GM23338 (cell line): ENCODE measurements at regions not wholly inside any gene's neighbourhood (a gene's known extent, or its start where the extent isn't known, plus 50 kb on each side); places are given as distances from the start of the nearest gene placed in this dataset.

ENCODE experiments used
- ATAC-seq: fragments of 200-7000 bp; cut with Tn5 transposase; 3 replicates; pipeline ENCODE4 v1.9.1; 2020
- DNase-seq: peaks from one replicate; pipeline ENCODE4 v3.0.0-alpha.2; 2015; ENCODE audit warnings: low spot score
- H2AFZ ChIP-seq: fragments of 200-600 bp; sonication (generic); 2 replicates; pipeline ENCODE4 v1.8.0; 2016; ENCODE audit warnings: antibody characterized with exemption, mild to moderate bottlenecking, moderate library complexity
- H3F3A ChIP-seq: fragments of 200-600 bp; sonication (generic); replicated peaks from 2 replicates; pipeline ENCODE4 v1.8.0; 2017; ENCODE audit warnings: antibody characterized with exemption, mixed run types, low read depth
- H3K27ac ChIP-seq: fragments of 200-600 bp; sonication (generic); 2 replicates; pipeline ENCODE4 v1.6.1; 2016; ENCODE audit warnings: low read depth
- H3K27me3 ChIP-seq: fragments of 200-600 bp; sonication (generic); 2 replicates; pipeline ENCODE4 v1.8.0; 2016; ENCODE audit warnings: mild to moderate bottlenecking, mixed run types, moderate library complexity; ENCODE audit not compliant: insufficient read depth
- H3K36me3 ChIP-seq: fragments of 200-600 bp; sonication (generic); 2 replicates; pipeline ENCODE4 v1.8.0; 2016; ENCODE audit warnings: mild to moderate bottlenecking; ENCODE audit not compliant: insufficient read depth
- H3K4me1 ChIP-seq: fragments of 200-600 bp; sonication (generic); 2 replicates; pipeline ENCODE4 v1.8.0; 2016; ENCODE audit warnings: mild to moderate bottlenecking, moderate library complexity; ENCODE audit not compliant: insufficient read depth
- H3K4me2 ChIP-seq: fragments of 200-600 bp; sonication (generic); 2 replicates; pipeline ENCODE4 v1.7.1; 2017; ENCODE audit warnings: mixed run types
- H3K4me3 ChIP-seq: fragments of 200-600 bp; sonication (generic); 2 replicates; pipeline ENCODE4 v1.6.1; 2016; ENCODE audit warnings: mixed run types
- H3K79me2 ChIP-seq: fragments of 200-600 bp; sonication (generic); replicated peaks from 2 replicates; pipeline ENCODE4 v1.8.0; 2017; ENCODE audit warnings: mild to moderate bottlenecking; ENCODE audit not compliant: insufficient read depth
- H3K9me2 ChIP-seq: fragments of 200-600 bp; sonication (generic); 2 replicates; pipeline ENCODE4 v1.8.0; 2017; ENCODE audit not compliant: insufficient read depth
- H4K20me1 ChIP-seq: fragments of 200-600 bp; sonication (generic); replicated peaks from 2 replicates; pipeline ENCODE4 v1.8.0; 2017; ENCODE audit warnings: mild to moderate bottlenecking; ENCODE audit not compliant: insufficient read depth
- H3K27ac Mint-ChIP-seq: 2 replicates; pipeline ENCODE4 v1.8.0; 2020; ENCODE audit warnings: inconsistent platforms, mild to moderate bottlenecking, moderate library complexity, mixed read lengths
- H3K27me3 Mint-ChIP-seq: 3 replicates; pipeline ENCODE4 v1.8.0; 2022; ENCODE audit warnings: low read depth, mild to moderate bottlenecking, moderate library complexity, mixed read lengths, inconsistent platforms; ENCODE audit not compliant: insufficient read depth, poor library complexity
- H3K36me3 Mint-ChIP-seq: 3 replicates; pipeline ENCODE4 v1.8.0; 2021; ENCODE audit warnings: low read depth, mild to moderate bottlenecking, inconsistent platforms, moderate library complexity, mixed read lengths
- H3K4me1 Mint-ChIP-seq: 3 replicates; pipeline ENCODE4 v1.8.0; 2020; ENCODE audit warnings: mild to moderate bottlenecking, inconsistent platforms, mixed read lengths
- H3K4me3 Mint-ChIP-seq: 3 replicates; pipeline ENCODE4 v1.8.0; 2021; ENCODE audit warnings: moderate library complexity, mild to moderate bottlenecking, inconsistent platforms, mixed read lengths
- H3K9me3 Mint-ChIP-seq: 3 replicates; pipeline ENCODE4 v1.8.0; 2020; ENCODE audit warnings: moderate library complexity, mild to moderate bottlenecking, inconsistent platforms, mixed read lengths
- CREB1 ChIP-seq: fragments of 250-450 bp; sonication (Bioruptor Pico); IDR thresholded peaks from 2 replicates; pipeline ENCODE4 v1.5.0; 2020; ENCODE audit warnings: low read depth, mild to moderate bottlenecking, moderate library complexity
- CTCF ChIP-seq, 2 experiments: fragments of 200-600 bp in 1 of 2; sonication (generic) in 1 of 2; conservative IDR thresholded peaks; 2 replicates each; pipeline versions ENCODE4 v1.5.1 to v1.6.1; 2016 to 2017; ENCODE audit warnings: antibody characterized with exemption in 2 of 2, low read depth in 2 of 2, mild to moderate bottlenecking in 2 of 2, moderate library complexity in 1 of 2
- ETS1 ChIP-seq: IDR thresholded peaks from 2 replicates; pipeline ENCODE4 v1.6.1; 2016; ENCODE audit warnings: antibody characterized with exemption
- EZH2 ChIP-seq: fragments of 200-600 bp; sonication (generic); IDR thresholded peaks from one replicate; pipeline ENCODE4 v1.8.0; 2017; ENCODE audit warnings: antibody characterized with exemption, mild to moderate bottlenecking, low read depth; ENCODE audit not compliant: unreplicated experiment
- EZH2phosphoT487 ChIP-seq: fragments of 200-600 bp; sonication (generic); IDR thresholded peaks from one replicate; pipeline ENCODE4 v1.8.1; 2018; ENCODE audit warnings: antibody characterized with exemption; ENCODE audit not compliant: unreplicated experiment
- JUNB ChIP-seq: IDR thresholded peaks from one replicate; pipeline ENCODE4 v1.6.1; 2016; ENCODE audit warnings: antibody characterized with exemption; ENCODE audit not compliant: unreplicated experiment
- NANOG ChIP-seq: IDR thresholded peaks from 2 replicates; pipeline ENCODE4 v1.6.1; 2016; ENCODE audit warnings: antibody characterized with exemption, borderline replicate concordance
- POLR2AphosphoS5 ChIP-seq: IDR thresholded peaks from 2 replicates; pipeline ENCODE4 v1.6.1; 2016; ENCODE audit warnings: antibody characterized with exemption, low read depth
- REST ChIP-seq: IDR thresholded peaks from one replicate; pipeline ENCODE4 v1.6.1; 2018; ENCODE audit warnings: antibody characterized with exemption; ENCODE audit not compliant: unreplicated experiment
- STAT1 ChIP-seq: IDR thresholded peaks from one replicate; pipeline ENCODE4 v1.6.1; 2016; ENCODE audit warnings: antibody characterized with exemption; ENCODE audit not compliant: unreplicated experiment
- ZNF114 ChIP-seq: fragments of 250-450 bp; sonication (Bioruptor Pico); IDR thresholded peaks from 2 replicates; pipeline ENCODE4 v1.5.0; 2020; ENCODE audit warnings: mild to moderate bottlenecking, moderate library complexity
- ZNF331 ChIP-seq: fragments of 250-450 bp; sonication (Bioruptor Pico); IDR thresholded peaks from 2 replicates; pipeline ENCODE4 v1.5.0; 2020; ENCODE audit warnings: low read depth, mild to moderate bottlenecking, moderate library complexity
- ZNF462 ChIP-seq: fragments of 250-450 bp; sonication (Bioruptor Pico); IDR thresholded peaks from 2 replicates; pipeline ENCODE4 v1.5.0; 2020; ENCODE audit warnings: mild to moderate bottlenecking, moderate library complexity

GRCh38 chr13:87128491-87128890, 542.7 kb upstream of the SLITRK5 start:
- no peak overlapping the region for H3K4me3 Mint-ChIP-seq
- no peak overlapping the region for H3K4me3 ChIP-seq
- no peak overlapping the region for H3K4me2 ChIP-seq
- no peaks in the 10 kb centered on the region for H3K79me2 ChIP-seq
- H3K9me2 ChIP-seq, result no peaks in the 10 kb centered on the region
- H3K27me3 Mint-ChIP-seq, result peaks cover 2% of the 10 kb centered on the region
- no peak overlapping the region for H3K27ac Mint-ChIP-seq
- no peaks in the 10 kb centered on the region for H3K27me3 ChIP-seq
- H3K27ac ChIP-seq, result no peak overlapping the region
- peaks cover 28% of the 10 kb centered on the region for H3K4me1 Mint-ChIP-seq
- H3K36me3 Mint-ChIP-seq, result no peaks in the 10 kb centered on the region
- DNase-seq, result no peak
- no peaks in the 10 kb centered on the region for H4K20me1 ChIP-seq
- no peak overlapping the region for H2AFZ ChIP-seq
- TF ChIP-seq CREB1 (CRISPR knock-in tag) (no peak), ETS1 (no peak), EZH2phosphoT487 (no peak), ZNF462 (CRISPR knock-in tag) (no peak), REST (no peak), EZH2 (no peak), CTCF (conservative IDR thresholded peaks at IDR 0.05; ENCODE audit: low read depth in 2 of 2) (no peak), ZNF114 (CRISPR knock-in tag) (no peak), JUNB (no peak), ZNF331 (CRISPR knock-in tag) (no peak), STAT1 (no peak), POLR2AphosphoS5 (no peak), NANOG (no peak)
- H3K4me1 ChIP-seq, result no peaks in the 10 kb centered on the region
- no peaks in the 10 kb centered on the region for H3F3A ChIP-seq
- no peaks in the 10 kb centered on the region for H3K9me3 Mint-ChIP-seq
- ATAC-seq, result no peak
- no peaks in the 10 kb centered on the region for H3K36me3 ChIP-seq
